ENCODE measurements at regions not wholly inside any gene's neighbourhood (a gene's known extent, or its start where the extent isn't known, plus 50 kb on each side); places are given as distances from the start of the nearest gene placed in this dataset.

GRCh38 chr17:55645361-55645760, 77.3 kb downstream of the TMEM100 start:
- no peak overlapping the region for H3K9ac ChIP-seq (replicated peaks; ENCODE audit: extremely low read depth, insufficient read depth, low read length)
- DNase-seq (ENCODE audit: low read depth, low spot score) = no peak
- dilution Hi-C loops (cut with MboI; ENCODE audit: extremely low pct_ligation_motif_present, low sequenced_read_pairs) = no loop called here
- H3K4me2 ChIP-seq (ENCODE audit: insufficient read depth, low read length) = no peak overlapping the region
- H3K4me3 ChIP-seq (replicated peaks in 1 of 3; ENCODE audit: insufficient read depth in 1 of 3, low read depth in 1 of 3, low read length in 3 of 3) = no peak overlapping the region
- no peaks in the 10 kb centered on the region for H3K9me3 ChIP-seq (replicated peaks; ENCODE audit: control insufficient read depth, insufficient read depth, low read length)
- POLR2A ChIA-PET = no interaction called here
- CTCF ChIA-PET = interaction anchor here (0.7 to 2.8 kb wide), 3 partner anchors 9 to 90 kb away, joined by 3 to 8 read pairs (median 6); no protein-coding TSS in a partner anchor
- H3K36me3 ChIP-seq (ENCODE audit: control insufficient read depth in 2 of 2, extremely low read depth in 1 of 2, insufficient read depth in 2 of 2, low read length in 2 of 2) = no peaks in the 10 kb centered on the region
- no peak overlapping the region for H3K27ac ChIP-seq (ENCODE audit: insufficient read depth, low read depth, low read length)
- TF ChIP-seq MYC (IDR thresholded peaks at IDR 0.05; ENCODE audit: low read depth, low read length) (no peak), POLR2AphosphoS5 (IDR thresholded peaks at IDR 0.05; ENCODE audit: insufficient read depth, low read depth, low read length) (no peak), FOS (IDR thresholded peaks at IDR 0.05; ENCODE audit: borderline replicate concordance, insufficient read depth, low read length) (no peak), POLR2A (IDR thresholded peaks at IDR 0.05; ENCODE audit: low read depth, low read length) (no peak), CTCF (IDR thresholded peaks at IDR 0.05; ENCODE audit: extremely low read depth in 1 of 2, insufficient read depth in 1 of 2, low read depth in 1 of 2, low read length in 2 of 2) (no peak), EZH2 (IDR thresholded peaks at IDR 0.05; ENCODE audit: borderline replicate concordance, low read depth, low read length, severe bottlenecking) (no peak), GATA2 (IDR thresholded peaks at IDR 0.05; ENCODE audit: insufficient read depth, insufficient read length, low read depth, low read length) (no peak), JUN (IDR thresholded peaks at IDR 0.05; ENCODE audit: borderline replicate concordance, insufficient read depth, insufficient read length, low read depth) (no peak), MAX (IDR thresholded peaks at IDR 0.05; ENCODE audit: insufficient read depth, insufficient read length) (no peak)
- H3K9me1 ChIP-seq (replicated peaks; ENCODE audit: control insufficient read depth, extremely low read depth, insufficient read depth, low read length) = no peaks in the 10 kb centered on the region
- no peaks in the 10 kb centered on the region for H3K79me2 ChIP-seq (ENCODE audit: control insufficient read depth, insufficient read depth, low read length)
- H3K27me3 ChIP-seq (ENCODE audit: control insufficient read depth in 2 of 2, insufficient read depth in 2 of 2, low read length in 2 of 2) = peaks cover 0 to 3% of the 10 kb centered on the region in 2 experiments
- intact Hi-C loops (cut with micrococcal nuclease) = no loop called here
- no peak overlapping the region for H2AFZ ChIP-seq (ENCODE audit: low read depth, low read length)
- BruUV-seq (replicated peaks) = no TSS peak
- H3K4me1 ChIP-seq (ENCODE audit: control insufficient read depth, extremely low read depth, insufficient read depth, low read length) = no peaks in the 10 kb centered on the region
- no peak for FAIRE-seq
- H4K20me1 ChIP-seq (replicated peaks; ENCODE audit: control insufficient read depth, extremely low read depth, insufficient read depth, low read length) = no peaks in the 10 kb centered on the region
